Glomerular endothelial cell (primary cell): ENCODE measurements at regions not wholly inside any gene's neighbourhood (a gene's known extent, or its start where the extent isn't known, plus 50 kb on each side); places are given as distances from the start of the nearest gene placed in this dataset.

Experiments
- DNase-seq: peaks from one replicate; pipeline ENCODE4 v3.0.0-alpha.2; 2011; ENCODE audit warnings: low read depth, low spot score; ENCODE audit errors: extremely low read depth

DNA sequence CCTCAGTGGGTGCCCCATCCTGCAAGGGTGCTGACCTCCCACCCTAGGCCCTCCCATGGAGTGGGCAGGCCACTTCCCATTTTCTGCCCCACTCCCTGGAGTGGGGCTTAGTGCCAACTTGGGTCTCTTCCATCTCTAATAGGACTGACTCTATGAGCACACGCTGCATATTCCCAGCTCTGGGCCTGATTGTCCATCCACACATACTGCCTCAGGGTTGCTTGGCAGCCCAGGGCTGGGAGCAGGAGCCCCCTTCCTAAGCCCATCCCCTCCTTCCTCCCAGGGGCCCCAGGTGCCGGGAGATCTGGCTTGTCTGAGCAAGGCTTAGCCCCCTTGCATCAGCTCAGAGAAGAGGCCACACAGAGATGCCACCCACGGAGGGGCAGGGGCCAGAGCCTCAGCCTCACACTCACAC, 55.1 kb downstream of the PJA1 start:
- DNase-seq = no peak

DNA sequence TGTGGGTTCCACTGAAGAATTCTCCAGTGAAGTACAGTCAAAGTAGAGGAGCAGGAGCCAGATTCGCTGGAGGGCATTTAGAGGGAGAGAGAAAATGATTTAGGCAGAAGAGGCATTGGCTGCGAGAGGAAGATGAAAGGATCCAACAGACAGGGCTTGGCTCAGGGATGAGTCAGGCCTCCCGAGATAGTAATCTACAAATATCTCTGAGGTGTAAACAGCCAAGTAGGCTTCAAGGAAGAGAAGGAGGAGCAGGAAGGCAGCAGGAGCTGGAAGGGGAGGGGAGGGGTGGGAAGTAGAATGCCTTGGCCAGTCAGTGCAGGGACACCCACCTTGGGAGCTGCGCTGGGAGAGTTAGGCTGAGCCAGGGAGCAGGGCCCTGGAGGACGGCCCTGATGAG, 55.5 kb downstream of the PJA1 start:
- DNase-seq = no peak

DNA sequence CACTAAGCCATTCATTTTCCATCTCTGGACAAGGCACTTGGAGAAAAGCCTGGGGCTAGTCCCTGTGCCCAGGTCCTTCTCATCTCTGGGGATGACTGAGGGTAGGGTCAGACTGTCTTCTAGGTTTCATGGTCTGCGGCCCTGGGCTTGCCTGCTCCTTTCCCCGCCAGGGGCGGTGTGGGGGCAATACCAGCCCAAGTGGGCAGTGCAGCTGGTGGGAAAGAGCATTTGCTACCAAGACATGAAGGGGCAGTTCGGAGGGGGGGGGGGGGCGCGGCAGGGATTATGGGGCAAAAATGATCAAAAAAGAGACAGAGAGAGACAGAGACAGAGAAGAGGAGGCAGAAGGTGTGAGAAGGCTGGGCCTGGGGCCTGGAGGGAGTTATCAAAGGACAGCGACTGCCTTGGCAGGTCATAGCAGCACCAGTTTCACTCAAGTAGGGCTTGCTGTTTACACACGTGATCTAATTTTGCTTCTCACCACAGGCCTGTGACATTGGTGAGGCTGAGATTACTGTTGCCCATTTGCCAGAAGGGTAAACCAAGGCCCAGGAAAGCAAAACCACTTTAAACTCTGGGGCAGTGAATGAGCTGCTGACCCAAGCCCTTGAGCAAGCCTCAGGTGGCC, 56.1 kb downstream of the PJA1 start:
- no peak for DNase-seq

DNA sequence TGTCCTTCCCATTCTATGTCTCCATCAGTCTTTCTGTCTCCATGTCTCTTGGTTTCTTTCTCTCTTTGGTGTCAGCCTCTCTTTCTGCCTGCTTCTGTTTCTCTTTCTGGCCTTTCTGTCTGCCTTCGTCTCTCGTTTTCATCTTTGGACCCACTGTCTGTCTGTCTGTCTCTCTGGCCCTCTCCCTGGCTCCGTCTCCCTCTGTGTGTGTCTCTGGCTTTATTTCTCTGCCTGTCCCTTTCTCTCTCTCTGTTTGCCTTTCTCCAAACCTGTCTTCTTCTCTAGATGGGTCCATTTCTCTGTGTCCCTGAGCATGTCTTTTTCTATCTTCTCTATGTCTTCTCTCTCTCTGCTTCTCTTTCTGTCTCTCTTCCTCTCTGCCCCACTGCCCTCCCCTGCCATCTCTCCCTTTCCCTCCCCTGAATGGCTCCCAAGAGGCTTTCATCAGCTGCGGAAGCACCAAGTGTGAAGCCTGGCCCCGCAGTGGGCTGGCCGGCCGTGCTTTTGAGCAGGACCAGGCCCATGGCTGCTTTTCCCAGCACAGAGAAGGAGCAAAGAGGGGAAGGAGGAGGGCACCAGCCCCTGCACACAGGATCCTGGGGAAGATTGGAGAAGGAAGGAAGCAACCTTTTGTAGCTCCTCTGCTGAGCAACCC, 57.4 kb downstream of the PJA1 start:
- DNase-seq = no peak

DNA sequence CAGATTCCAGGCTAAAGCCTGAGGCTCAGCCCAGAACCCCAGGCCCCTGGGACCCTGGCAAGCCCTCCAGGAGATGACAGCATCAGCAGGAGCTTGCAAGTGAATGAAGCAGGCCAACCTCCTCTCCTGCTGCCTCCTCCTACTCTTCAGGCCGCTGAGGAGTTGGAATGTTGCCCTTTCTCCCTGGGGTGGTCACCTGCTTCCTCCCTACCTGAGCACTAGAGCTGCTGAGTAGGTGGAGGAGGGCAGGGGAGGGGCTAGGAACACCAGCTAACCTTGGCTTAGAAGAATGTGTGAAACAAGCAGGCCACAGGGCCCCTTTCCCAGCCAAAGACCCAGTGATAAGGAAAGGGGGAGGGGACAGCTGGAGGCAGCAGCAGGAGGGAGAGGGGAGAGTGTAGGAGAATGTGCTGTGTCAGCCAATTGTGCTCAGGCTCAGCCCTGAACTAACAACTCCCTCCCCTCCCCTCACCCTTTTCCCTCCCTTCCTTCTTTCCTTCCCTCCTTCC, 58.0 kb downstream of the PJA1 start:
- DNase-seq = no peak

DNA sequence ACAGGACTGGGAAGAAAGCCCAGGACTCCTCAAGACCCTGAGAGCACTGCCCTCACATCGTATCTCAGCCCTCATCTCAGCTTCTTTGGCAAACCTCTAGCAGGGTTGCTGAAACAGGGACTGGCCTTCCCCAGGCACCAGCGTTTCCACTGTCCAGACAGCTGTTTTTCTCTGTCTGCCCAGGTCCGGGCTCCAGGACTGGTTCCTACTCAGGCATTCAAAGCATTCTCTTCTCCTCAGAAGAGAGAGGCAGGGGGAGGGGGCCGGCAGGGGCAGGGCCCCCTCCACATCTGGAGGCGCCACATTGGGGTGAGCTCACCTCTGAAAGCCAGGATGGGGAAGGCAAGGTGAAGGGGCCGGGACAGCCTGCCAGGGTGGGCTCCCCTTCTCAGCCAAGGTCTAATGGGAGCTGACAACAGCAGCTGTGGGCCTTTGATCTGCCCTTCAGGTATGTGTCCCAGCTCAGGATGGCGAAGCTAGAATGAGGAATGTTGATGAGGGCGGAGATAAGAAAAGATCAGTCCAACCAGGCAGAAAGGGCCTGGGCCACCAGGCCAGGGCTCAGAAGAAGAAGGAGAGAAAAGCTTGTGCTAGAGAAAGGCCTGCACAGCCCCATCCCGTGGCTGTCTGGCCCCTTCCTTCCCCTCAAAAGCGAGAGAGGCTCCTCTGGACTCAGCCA, 60.4 kb downstream of the PJA1 start:
- DNase-seq = no peak

DNA sequence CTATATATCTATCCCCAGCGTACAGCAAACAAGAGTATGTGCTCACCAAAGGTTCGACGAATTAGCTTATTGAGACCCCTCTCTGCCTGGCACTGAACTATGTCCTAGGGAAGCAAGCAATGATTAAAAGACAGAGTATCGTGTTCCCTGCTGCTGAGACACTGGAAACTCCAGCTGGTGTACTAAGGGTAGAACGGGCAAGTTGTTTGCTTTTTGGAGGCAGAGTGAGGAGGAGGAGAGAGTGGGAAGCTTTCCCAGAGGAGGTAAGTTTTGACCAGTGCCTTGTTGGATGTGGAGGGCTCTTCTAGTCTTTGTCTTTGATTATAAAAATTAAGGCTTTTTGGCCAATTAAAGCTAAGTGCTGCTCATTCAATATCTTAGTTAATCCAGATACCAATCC, 61.7 kb downstream of the PJA1 start:
- no peak for DNase-seq

DNA sequence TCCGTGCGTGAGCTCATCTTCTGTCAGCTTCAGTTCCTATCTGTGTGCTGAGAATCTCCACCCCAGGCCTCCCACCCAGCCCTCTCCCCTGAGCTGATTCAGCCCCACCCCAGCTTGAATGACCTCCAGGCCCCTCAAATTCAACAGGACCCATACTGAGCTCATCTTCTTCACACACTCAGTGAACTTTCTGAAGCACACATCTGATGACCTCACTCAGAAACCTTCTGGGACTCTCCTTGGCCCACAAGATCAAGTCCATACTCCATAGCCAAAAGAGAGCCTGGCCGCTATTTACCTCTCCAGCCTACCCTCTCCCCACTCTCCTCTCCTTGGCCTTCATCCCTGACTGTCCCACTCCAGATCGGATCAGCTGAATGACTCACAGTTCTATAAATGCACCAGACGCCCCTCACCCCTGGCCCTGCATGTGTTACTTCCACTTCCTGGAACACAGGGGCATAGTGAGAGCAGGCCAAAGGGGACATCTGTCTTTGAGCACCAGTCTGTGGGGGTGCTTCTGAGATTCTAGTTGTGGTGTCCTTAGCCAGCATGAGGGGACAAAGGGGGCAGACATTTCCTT, 62.5 kb downstream of the PJA1 start:
- no peak for DNase-seq

DNA sequence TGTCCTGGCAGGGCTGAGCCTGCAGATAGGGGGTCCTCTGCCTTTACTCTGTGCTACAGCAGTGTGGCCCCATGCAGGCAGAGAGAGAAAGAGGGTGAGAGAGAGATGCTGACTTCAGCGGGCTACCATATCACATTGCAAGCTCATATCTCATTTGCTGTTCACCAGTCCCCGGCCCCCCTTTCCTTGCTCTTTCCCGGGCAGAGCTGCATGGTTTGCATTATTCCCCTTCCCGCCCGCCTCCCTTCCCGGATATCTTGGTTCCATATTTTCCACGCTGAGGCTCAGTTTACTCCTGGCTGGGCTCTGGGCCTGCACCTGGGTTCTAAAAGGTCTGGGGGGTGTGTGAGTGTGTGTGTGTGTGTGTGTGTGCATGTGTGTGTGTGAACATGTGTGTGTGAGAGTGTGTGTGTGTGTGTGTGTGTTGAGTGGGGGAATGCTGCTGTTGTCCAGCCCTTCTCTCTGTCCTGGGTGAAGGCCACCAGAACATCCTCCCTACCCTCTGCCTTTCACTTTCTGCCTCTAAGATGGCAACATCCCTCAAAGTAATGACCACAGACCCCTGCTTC, 63.5 kb downstream of the PJA1 start:
- DNase-seq = no peak

DNA sequence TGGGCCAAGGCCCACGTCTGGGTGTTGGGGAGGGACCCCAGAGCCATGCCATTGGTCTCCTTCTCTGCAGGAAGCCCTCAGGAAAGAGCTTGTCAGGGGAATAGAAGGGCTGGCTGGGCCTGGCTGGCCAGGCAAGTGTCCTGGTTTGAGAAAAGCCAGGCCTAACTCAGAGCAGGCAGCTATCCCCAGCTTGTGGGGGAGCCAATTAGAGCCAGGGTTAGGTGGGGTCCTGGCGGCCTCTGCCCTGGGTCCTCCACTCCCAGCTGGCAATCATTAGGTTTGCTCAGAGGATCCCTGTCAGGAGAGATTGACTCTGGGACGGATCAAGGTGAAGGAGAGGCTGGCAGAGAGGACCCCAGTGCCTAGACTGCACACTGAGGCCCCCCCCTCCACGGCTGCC, 64.8 kb downstream of the PJA1 start:
- DNase-seq = no peak

DNA sequence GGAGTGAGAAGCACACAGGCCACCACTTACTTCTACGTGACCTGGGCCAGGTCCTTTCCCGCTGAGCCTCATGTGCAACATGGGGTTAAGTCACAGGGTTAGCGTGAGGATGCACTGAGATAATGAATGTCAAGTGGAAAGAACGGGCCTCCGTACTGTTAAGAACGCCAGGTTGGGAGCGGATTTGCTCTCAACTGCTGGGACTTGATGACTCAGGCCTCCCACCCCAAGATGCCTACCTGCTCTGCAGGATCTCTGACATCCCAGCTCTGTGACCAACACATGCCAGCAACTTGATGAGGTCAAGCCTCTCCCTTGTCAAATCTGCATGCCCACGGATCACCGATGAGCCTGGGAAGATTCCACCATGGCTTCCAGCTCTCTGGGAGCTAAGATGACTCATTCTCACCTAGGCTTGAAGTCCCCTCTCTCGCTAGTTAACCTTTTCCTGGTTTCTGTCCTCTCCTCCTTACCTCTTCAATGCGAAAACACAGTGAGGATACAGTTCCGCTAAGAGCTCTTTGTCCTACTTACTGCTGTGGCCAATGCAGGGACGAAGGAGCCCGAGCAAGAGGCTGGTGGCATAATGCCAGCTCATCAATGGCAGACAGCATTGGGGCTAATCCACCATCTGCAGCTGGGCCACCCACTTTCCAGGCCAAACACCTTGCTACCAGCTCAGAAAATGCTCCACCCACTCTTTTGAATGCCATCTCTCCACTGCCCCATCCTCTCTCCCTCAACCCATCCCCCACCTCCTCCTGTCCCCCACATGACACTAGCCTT, 67.6 kb downstream of the PJA1 start:
- DNase-seq = no peak

DNA sequence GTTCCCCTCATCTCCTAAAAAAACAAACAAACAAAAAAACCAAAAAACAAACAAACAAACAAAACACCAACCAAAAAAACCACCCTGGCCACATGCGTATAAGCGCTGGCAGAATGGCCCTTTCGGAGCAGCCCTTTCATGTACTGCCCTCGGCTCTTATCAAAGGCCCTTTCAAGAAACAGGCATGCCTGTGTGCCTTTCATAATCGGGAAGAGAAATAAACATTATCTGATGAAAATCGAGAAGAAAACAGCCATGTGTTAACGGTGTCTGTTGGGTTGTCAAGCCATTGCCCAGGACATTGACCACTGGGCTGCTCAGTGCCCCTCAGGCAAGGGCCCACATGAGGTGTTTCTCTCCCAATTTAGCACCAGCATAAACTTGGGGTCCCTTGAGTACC, 68.3 kb downstream of the PJA1 start:
- DNase-seq = no peak

DNA sequence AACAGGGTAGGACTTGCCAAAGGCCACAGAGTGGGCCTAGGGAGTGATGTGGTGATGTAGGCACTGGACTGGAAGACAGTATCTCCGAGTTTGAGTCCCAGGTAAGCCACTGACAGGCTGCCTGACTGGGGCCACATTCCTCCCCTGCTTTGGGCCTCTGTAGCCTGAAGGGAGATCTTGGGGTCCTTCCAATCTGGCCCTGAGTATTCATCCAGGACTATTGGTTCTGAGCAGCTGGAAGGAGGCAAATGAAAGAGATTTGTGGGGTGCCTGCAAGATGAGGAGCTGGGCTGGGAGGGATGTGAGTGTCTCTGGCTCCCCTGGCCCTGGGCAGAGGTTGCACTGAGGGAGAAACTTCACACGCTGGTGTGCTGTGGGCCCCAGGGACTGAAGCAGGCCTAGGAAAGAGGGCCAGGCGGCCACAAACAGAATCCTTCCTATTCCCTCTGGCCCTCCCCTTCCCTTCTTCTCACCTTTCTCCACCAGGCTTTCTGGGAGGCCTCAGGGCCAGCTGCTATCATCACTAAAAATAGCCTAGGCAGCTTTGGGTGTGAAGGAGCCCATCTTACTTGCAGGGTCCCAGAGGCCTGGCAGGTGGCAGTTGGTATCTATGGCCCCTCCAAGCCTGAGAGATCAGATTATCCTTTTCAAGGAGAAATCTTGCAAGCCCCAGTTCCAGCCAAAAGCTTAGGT, 70.1 kb downstream of the PJA1 start:
- DNase-seq = no peak

DNA sequence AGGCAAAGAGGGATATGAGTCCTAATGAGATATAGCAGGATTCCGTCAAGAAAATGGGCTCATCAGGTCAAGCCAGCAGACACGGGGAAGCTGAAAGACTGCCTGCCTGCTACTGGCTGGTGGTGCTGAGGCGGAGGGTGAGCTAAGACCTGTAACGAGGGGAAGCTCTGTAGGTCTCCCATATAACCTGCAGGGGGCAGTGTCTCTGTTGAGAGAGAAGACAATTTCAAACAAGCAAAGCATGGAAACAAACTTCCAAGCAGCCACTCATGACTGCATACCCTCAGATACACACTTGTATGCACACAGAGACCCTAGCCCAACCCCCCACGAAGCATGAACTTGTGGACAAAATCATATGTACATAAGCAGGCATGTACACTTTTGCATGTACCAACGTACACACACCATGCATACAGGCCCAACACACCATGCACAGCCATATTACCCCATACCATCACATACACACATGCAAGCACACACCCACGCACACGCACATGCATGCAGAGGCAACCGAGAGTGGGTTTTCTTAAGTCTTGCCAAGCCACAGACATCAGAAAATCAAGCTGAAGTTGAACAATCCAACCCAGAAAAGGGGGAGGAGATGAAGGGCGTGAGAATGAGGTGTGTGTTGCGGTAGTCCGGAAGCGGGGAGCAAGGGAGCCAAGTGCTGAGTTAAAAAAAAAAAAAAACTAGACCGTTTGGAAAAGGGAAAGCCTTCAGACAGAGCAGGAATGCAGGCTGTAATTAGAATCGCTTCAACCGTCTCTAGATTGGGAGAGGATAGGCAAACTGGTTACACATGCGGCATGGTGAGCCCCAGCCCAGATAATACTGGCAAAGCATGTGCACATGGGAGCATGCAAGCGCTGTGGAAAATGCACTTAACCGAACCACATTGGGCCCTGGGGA, 71.0 kb downstream of the PJA1 start:
- DNase-seq = peak; percentile 7

DNA sequence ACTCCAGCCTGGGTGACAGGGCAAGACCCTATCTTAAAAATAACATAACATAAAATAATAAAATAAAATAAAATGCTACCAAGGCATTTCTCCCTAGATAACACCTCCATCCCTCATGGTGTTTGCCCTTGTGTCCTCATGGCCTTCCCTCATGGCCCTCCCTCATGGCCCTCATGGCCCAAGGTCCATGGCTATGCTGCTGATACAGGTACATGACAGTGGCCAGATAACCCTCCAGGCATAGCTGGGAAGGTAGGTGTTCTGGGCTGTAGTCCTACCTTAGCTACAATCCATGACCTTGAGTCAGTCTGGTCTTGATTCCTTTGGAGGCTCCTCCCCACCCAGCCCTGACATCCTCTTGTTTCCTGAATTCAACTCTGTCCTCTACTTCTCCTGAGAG, 75.2 kb downstream of the PJA1 start:
- no peak for DNase-seq

DNA sequence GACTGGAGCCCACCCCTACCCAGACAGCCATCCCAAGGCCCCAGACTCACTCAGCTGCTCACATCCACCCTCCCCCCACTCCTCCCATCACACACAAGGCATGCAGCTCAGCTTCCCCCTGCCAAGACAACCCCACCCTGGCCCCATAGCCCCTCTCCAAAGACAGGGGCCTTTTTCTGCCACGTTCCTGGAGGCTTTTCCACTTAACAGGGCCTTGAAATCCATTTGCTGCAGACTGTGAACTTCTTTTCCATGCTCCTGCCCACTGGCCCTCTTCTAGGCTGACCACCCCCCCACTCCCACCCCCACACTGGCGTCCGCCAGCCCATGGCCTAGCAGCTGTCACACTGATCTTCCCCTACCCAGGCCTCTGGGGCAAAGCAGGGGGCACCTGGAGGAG, 76.0 kb downstream of the PJA1 start:
- no peak for DNase-seq

DNA sequence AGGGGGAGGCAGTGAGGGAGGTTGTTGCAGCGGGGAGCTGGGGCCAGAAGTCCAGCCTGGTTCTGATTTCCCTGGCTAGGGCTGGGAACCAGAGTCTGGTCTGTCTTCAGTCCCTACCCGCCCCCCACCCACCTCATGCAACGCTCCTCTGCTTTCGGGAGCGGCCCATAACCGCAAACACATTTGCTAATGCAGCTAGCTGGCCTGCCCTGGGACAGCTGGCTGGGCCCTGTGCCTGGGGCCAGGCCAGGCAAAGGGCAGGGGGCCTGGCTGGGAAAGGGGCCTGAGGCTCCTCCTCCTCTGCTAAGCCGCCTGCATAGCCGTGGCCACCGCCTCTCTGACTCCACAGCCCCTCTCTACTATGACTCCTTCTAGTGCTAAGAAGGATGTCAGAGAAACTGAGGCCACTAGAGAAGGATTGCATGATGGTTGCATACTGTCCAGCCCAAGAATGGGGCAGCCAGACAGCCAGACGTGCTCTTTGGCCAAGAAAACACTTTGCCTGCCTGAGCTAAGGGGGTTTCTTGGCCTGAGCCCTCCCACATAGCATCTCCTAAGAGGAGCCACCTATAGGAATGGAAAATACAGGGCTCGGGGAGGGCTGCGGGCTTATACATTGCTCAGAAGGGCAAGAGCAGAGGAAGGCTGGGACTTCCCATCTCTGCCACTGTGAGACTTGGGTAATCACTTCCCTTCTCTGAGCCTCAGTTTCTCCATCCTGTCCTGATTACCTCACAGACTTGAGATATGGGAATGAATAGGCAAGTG, 76.9 kb downstream of the PJA1 start:
- no peak for DNase-seq

DNA sequence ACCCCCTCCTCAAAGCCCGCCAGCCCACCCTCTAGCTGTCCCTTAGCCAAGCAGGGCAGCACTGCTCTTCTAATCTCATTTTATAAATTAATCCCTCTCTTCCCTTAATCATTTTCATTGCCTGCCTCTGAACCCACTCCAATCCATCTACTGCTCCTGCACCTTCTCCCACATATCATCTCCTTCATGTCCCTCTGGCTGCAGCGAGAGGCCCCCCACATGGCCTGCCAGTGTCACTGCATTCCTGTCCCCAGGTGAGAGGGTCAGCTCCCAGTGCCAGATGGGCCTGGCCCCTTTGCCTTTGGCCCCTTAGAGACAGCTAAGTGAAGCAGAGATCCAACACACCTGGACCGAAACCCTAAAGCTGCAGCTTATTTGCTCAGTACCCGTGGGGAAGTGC, 79.4 kb downstream of the PJA1 start:
- DNase-seq = no peak
